ENCODE measurements at regions not wholly inside any gene's neighbourhood (a gene's known extent, or its start where the extent isn't known, plus 50 kb on each side); places are given as distances from the start of the nearest gene placed in this dataset.

GRCh38 chr4:7140692-7141069 is 51.7 kb upstream of the SORCS2 start:
- TF ChIP-seq CTCF (IDR thresholded peaks at IDR 0.05) (no peak), POLR2A (IDR thresholded peaks at IDR 0.05) (no peak)
